ENCODE measurements at regions not wholly inside any gene's neighbourhood (a gene's known extent, or its start where the extent isn't known, plus 50 kb on each side); places are given as distances from the start of the nearest gene placed in this dataset.

DNA sequence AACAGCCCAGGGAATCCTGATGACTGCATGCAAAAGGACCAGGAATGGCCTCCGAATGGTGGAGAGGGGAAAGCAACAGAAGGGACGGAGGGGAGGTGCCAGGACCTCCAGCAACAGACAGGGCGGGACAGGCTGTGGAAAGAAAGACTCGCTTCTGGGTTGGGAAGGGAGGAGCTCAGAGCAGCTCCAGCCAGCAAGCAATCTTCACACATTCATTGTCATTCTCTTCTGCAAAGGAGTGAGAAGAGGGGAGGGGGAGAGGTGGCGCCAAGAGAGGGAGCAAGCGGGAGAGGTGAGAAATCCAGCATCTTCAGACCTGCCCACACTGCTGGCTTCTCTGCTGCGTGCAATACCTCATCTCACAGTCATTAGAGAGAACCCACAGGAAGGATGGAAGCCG, 509.0 kb downstream of the BUD13 start:
- no peaks in the 10 kb centered on the region for H3K9me2 ChIP-seq (replicated peaks; ENCODE audit: control insufficient read depth, low read length)
- TF ChIP-seq EZH2phosphoT487 (IDR thresholded peaks at IDR 0.05; ENCODE audit: borderline replicate concordance, low read length): no peak
- TF ChIP-seq, protein P1, sequence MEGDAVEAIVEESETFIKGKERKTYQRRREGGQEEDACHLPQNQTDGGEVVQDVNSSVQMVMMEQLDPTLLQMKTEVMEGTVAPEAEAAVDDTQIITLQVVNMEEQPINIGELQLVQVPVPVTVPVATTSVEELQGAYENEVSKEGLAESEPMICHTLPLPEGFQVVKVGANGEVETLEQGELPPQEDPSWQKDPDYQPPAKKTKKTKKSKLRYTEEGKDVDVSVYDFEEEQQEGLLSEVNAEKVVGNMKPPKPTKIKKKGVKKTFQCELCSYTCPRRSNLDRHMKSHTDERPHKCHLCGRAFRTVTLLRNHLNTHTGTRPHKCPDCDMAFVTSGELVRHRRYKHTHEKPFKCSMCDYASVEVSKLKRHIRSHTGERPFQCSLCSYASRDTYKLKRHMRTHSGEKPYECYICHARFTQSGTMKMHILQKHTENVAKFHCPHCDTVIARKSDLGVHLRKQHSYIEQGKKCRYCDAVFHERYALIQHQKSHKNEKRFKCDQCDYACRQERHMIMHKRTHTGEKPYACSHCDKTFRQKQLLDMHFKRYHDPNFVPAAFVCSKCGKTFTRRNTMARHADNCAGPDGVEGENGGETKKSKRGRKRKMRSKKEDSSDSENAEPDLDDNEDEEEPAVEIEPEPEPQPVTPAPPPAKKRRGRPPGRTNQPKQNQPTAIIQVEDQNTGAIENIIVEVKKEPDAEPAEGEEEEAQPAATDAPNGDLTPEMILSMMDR (IDR thresholded peaks at IDR 0.05; ENCODE audit: low read depth, low read length, poor library complexity, severe bottlenecking): no peak

DNA sequence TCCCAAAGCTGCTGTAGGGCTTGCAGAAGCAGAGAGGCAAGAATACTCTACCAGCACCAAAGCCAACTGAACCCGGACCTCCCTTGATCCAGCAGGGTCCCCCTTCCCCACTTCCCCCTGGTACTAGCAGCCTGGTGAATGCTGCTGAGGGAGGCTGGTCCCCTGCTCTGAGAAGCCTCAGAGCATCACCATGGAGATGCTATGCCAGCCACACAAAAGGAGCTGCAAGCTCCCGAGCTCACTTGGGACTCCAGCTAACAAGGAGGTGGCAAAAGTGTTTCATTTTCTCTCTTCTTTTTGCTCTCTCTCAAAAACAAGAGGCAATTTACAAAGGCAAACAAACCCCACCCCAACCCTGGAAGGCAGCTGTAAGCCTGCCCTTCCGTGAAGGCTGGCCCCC, 509.8 kb downstream of the BUD13 start:
- Histone ChIP-seq H3K9me2 (replicated peaks; ENCODE audit: control insufficient read depth, low read length) (no peaks in the 10 kb centered on the region), H3F3A (ENCODE audit: control insufficient read depth, insufficient read depth) (no peaks in the 10 kb centered on the region), H3K9me3 (ENCODE audit: control insufficient read depth, insufficient read depth, low read length) (no peaks in the 10 kb centered on the region), H3K27ac (ENCODE audit: low read depth, low read length) (no peak overlapping the region), H3K79me2 (ENCODE audit: control insufficient read depth, low read length) (no peaks in the 10 kb centered on the region), H3K4me3 (ENCODE audit: low read length) (no peak overlapping the region), H3K36me3 (ENCODE audit: control insufficient read depth, low read length) (no peaks in the 10 kb centered on the region), H3K4me1 (ENCODE audit: control insufficient read depth, low read length) (no peaks in the 10 kb centered on the region), H3K27me3 (ENCODE audit: control insufficient read depth, low read length) (no peaks in the 10 kb centered on the region), H4K20me1 (ENCODE audit: control insufficient read depth, insufficient read depth, low read depth, low read length) (no peaks in the 10 kb centered on the region), H3K4me2 (ENCODE audit: low read length) (no peak overlapping the region)
- TF ChIP-seq, protein P1 (IDR thresholded peaks at IDR 0.05; ENCODE audit: low read depth, low read length, poor library complexity, severe bottlenecking): no peak
- no peak for TF ChIP-seq EZH2phosphoT487 (IDR thresholded peaks at IDR 0.05; ENCODE audit: borderline replicate concordance, low read length)

More for the DNA sequence above, 509.0 kb downstream of the BUD13 start:
- no peak overlapping the region for H3K27ac ChIP-seq (ENCODE audit: low read depth, low read length)
- H3K27me3 ChIP-seq (ENCODE audit: control insufficient read depth, low read length): no peaks in the 10 kb centered on the region
- H3K79me2 ChIP-seq (ENCODE audit: control insufficient read depth, low read length): no peaks in the 10 kb centered on the region
- no peaks in the 10 kb centered on the region for H4K20me1 ChIP-seq (ENCODE audit: control insufficient read depth, insufficient read depth, low read depth, low read length)
- H3K4me1 ChIP-seq (ENCODE audit: control insufficient read depth, low read length): no peaks in the 10 kb centered on the region
- H3K4me2 ChIP-seq (ENCODE audit: low read length): no peak overlapping the region
- no peak overlapping the region for H3K4me3 ChIP-seq (ENCODE audit: low read length)
- no peaks in the 10 kb centered on the region for H3K36me3 ChIP-seq (ENCODE audit: control insufficient read depth, low read length)
- H3F3A ChIP-seq (ENCODE audit: control insufficient read depth, insufficient read depth): no peaks in the 10 kb centered on the region
- no peaks in the 10 kb centered on the region for H3K9me3 ChIP-seq (ENCODE audit: control insufficient read depth, insufficient read depth, low read length)

DNA sequence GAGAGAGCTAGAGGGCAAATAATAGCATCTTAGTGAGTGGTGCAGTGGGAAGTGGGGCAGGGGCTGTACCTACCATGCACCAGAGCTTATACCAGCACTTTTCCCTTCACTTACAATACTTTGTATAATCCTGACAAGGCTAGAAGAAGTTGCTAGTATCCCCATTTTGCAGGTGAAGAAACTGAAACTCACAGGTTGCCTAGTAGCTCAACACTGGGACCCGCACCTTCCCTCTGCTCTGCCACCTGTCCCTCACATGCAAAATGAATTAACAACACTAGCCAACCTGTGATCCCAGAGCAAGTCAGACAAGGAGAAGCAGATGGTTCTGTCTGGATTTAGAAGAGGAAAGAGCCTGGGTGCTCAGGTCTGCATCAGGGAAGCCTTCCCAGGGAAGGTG, 510.4 kb downstream of the BUD13 start:
- no peaks in the 10 kb centered on the region for H3K36me3 ChIP-seq (ENCODE audit: control insufficient read depth, low read length)
- TF ChIP-seq, protein P1 (IDR thresholded peaks at IDR 0.05; ENCODE audit: low read depth, low read length, poor library complexity, severe bottlenecking): no peak
- no peak for TF ChIP-seq EZH2phosphoT487 (IDR thresholded peaks at IDR 0.05; ENCODE audit: borderline replicate concordance, low read length)
- no peaks in the 10 kb centered on the region for H3K79me2 ChIP-seq (ENCODE audit: control insufficient read depth, low read length)
- no peaks in the 10 kb centered on the region for H3F3A ChIP-seq (ENCODE audit: control insufficient read depth, insufficient read depth)
- H4K20me1 ChIP-seq (ENCODE audit: control insufficient read depth, insufficient read depth, low read depth, low read length): no peaks in the 10 kb centered on the region
- no peaks in the 10 kb centered on the region for H3K4me1 ChIP-seq (ENCODE audit: control insufficient read depth, low read length)
- H3K4me2 ChIP-seq (ENCODE audit: low read length): no peak overlapping the region
- no peaks in the 10 kb centered on the region for H3K27me3 ChIP-seq (ENCODE audit: control insufficient read depth, low read length)
- no peak overlapping the region for H3K27ac ChIP-seq (ENCODE audit: low read depth, low read length)
- H3K9me3 ChIP-seq (ENCODE audit: control insufficient read depth, insufficient read depth, low read length): no peaks in the 10 kb centered on the region
- no peaks in the 10 kb centered on the region for H3K9me2 ChIP-seq (replicated peaks; ENCODE audit: control insufficient read depth, low read length)
- no peak overlapping the region for H3K4me3 ChIP-seq (ENCODE audit: low read length)

DNA sequence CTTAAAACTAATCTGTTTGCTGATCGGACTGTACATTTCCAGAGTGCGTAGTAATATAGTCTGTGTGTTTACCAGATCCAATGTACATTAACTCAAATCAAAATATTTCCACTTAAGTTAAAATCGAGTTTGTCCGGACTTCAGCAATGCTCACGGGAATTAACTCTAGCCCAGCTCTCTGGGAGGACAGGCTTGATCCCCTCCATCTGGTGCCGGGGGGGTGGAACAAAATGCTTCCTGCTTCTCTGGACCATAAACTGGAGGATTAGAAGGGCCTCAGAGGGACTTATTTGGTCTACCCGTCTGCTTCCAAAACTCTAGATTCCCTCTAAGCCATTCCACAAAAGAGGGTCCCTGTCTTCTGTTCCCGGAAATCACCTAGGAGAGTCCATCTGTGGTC, 511.2 kb downstream of the BUD13 start:
- H3K9me2 ChIP-seq (replicated peaks; ENCODE audit: control insufficient read depth, low read length): no peaks in the 10 kb centered on the region
- H3K36me3 ChIP-seq (ENCODE audit: control insufficient read depth, low read length): no peaks in the 10 kb centered on the region
- no peak overlapping the region for H3K4me2 ChIP-seq (ENCODE audit: low read length)
- TF ChIP-seq, protein P1 (IDR thresholded peaks at IDR 0.05; ENCODE audit: low read depth, low read length, poor library complexity, severe bottlenecking): no peak
- TF ChIP-seq EZH2phosphoT487 (IDR thresholded peaks at IDR 0.05; ENCODE audit: borderline replicate concordance, low read length): no peak
- no peaks in the 10 kb centered on the region for H3K9me3 ChIP-seq (ENCODE audit: control insufficient read depth, insufficient read depth, low read length)
- H4K20me1 ChIP-seq (ENCODE audit: control insufficient read depth, insufficient read depth, low read depth, low read length): no peaks in the 10 kb centered on the region
- H3K27ac ChIP-seq (ENCODE audit: low read depth, low read length): no peak overlapping the region
- H3F3A ChIP-seq (ENCODE audit: control insufficient read depth, insufficient read depth): no peaks in the 10 kb centered on the region
- H3K4me1 ChIP-seq (ENCODE audit: control insufficient read depth, low read length): no peaks in the 10 kb centered on the region
- no peak overlapping the region for H3K4me3 ChIP-seq (ENCODE audit: low read length)
- no peaks in the 10 kb centered on the region for H3K27me3 ChIP-seq (ENCODE audit: control insufficient read depth, low read length)
- H3K79me2 ChIP-seq (ENCODE audit: control insufficient read depth, low read length): no peaks in the 10 kb centered on the region

Measured in DOHH2 (cell line).